MM.1S (cell line): ENCODE measurements at regions not wholly inside any gene's neighbourhood (a gene's known extent, or its start where the extent isn't known, plus 50 kb on each side); places are given as distances from the start of the nearest gene placed in this dataset.

Experiments
- DNase-seq: peaks from one replicate; pipeline ENCODE4 v3.0.0-alpha.2; 2015
- H2AFZ ChIP-seq: fragments of 300-600 bp; sonication (generic); 2 replicates; pipeline ENCODE4 v1.6.0; 2016; ENCODE audit warnings: antibody characterized with exemption, low read length
- H3F3A ChIP-seq: fragments of 300-600 bp; sonication (generic); 2 replicates; pipeline ENCODE4 v1.6.1; 2016; ENCODE audit warnings: mild to moderate bottlenecking, antibody characterized with exemption, low read length, moderate library complexity, mixed read lengths; ENCODE audit not compliant: insufficient read depth
- H3K27ac ChIP-seq: fragments of 300-600 bp; sonication (generic); 2 replicates; pipeline ENCODE4 v1.5.1; 2016; ENCODE audit warnings: mild to moderate bottlenecking, low read length
- H3K27me3 ChIP-seq: fragments of 300-600 bp; sonication (generic); replicated peaks from 2 replicates; pipeline ENCODE4 v1.6.0; 2016; ENCODE audit warnings: low read length; ENCODE audit not compliant: insufficient read depth
- H3K36me3 ChIP-seq: fragments of 300-600 bp; sonication (generic); replicated peaks from 2 replicates; pipeline ENCODE4 v1.6.1; 2016; ENCODE audit warnings: mild to moderate bottlenecking, low read length, mixed read lengths; ENCODE audit not compliant: insufficient read depth
- H3K4me1 ChIP-seq: fragments of 300-600 bp; sonication (generic); 2 replicates; pipeline ENCODE4 v1.6.1; 2016; ENCODE audit warnings: low read length, mixed read lengths
- H3K4me2 ChIP-seq: fragments of 300-600 bp; sonication (generic); 2 replicates; pipeline ENCODE4 v1.6.0; 2016; ENCODE audit warnings: low read depth, low read length
- H3K4me3 ChIP-seq: fragments of 300-600 bp; sonication (generic); 2 replicates; pipeline ENCODE4 v1.5.1; 2016; ENCODE audit warnings: low read length, mixed read lengths
- H3K79me2 ChIP-seq: fragments of 300-600 bp; sonication (generic); 2 replicates; pipeline ENCODE4 v1.6.1; 2016; ENCODE audit warnings: mixed run types, low read length, mixed read lengths
- H3K9ac ChIP-seq: fragments of 300-600 bp; sonication (generic); 2 replicates; pipeline ENCODE4 v1.6.1; 2016; ENCODE audit warnings: low read length, mixed read lengths
- H3K9me2 ChIP-seq: fragments of 300-600 bp; sonication (generic); replicated peaks from 2 replicates; pipeline ENCODE4 v1.6.1; 2016; ENCODE audit warnings: mild to moderate bottlenecking, low read length, mixed read lengths; ENCODE audit not compliant: insufficient read depth
- H3K9me3 ChIP-seq: fragments of 300-600 bp; sonication (generic); replicated peaks from 2 replicates; pipeline ENCODE4 v1.6.1; 2016; ENCODE audit warnings: mild to moderate bottlenecking, low read length, mixed read lengths; ENCODE audit not compliant: insufficient read depth
- H4K20me1 ChIP-seq: fragments of 300-600 bp; sonication (generic); 2 replicates; pipeline ENCODE4 v1.6.1; 2016; ENCODE audit warnings: mild to moderate bottlenecking, low read length, moderate library complexity, mixed read lengths; ENCODE audit not compliant: insufficient read depth
- EZH2 ChIP-seq: fragments of 300-600 bp; sonication (generic); optimal IDR thresholded peaks from 2 replicates; pipeline ENCODE3; 2017; ENCODE audit warnings: low read depth, mild to moderate bottlenecking, antibody characterized with exemption, low read length, mixed read lengths
- EZH2phosphoT487 ChIP-seq: fragments of 300-600 bp; sonication (generic); IDR thresholded peaks from 2 replicates; pipeline ENCODE4 v1.6.1; 2018; ENCODE audit warnings: antibody characterized with exemption, low read length
- TF ChIP-seq, protein P1 (sequence below): fragments of 300-600 bp; sonication (generic); IDR thresholded peaks from 2 replicates; pipeline ENCODE4 v1.5.1; 2016; ENCODE audit warnings: antibody characterized with exemption, low read length, mixed read lengths

DNA sequence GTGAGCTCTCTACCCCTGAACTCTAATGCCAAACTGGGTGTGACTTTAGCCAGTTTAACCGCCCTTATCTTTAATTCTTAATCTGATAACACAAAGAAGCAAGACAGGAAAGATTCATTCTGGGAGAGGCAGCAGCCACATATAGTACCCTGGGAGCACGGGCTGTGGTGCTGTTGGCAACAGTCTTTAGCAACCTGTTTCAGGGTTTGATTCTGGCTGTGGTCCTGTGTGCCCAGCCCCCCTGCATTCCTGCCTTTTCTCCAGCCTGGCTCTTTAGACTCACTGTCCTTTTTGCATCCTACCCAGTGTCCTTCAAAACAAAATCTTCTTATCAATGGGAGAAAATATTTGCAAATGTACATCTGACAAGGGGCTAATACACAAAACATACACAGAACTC lies 275.2 kb downstream of the GXYLT1 start:
- Histone ChIP-seq H3K4me1 (no peaks in the 10 kb centered on the region), H3K27ac (no peak overlapping the region), H3K4me2 (no peak overlapping the region), H3K9me2 (no peaks in the 10 kb centered on the region), H3F3A (no peaks in the 10 kb centered on the region), H3K27me3 (no peaks in the 10 kb centered on the region), H3K79me2 (no peaks in the 10 kb centered on the region), H3K9me3 (no peaks in the 10 kb centered on the region), H2AFZ (no peak overlapping the region), H3K9ac (no peak overlapping the region), H3K4me3 (no peak overlapping the region), H4K20me1 (no peaks in the 10 kb centered on the region), H3K36me3 (no peaks in the 10 kb centered on the region)
- DNase-seq, result no peak
- TF ChIP-seq EZH2 (no peak), EZH2phosphoT487 (no peak)
- TF ChIP-seq, protein P1, sequence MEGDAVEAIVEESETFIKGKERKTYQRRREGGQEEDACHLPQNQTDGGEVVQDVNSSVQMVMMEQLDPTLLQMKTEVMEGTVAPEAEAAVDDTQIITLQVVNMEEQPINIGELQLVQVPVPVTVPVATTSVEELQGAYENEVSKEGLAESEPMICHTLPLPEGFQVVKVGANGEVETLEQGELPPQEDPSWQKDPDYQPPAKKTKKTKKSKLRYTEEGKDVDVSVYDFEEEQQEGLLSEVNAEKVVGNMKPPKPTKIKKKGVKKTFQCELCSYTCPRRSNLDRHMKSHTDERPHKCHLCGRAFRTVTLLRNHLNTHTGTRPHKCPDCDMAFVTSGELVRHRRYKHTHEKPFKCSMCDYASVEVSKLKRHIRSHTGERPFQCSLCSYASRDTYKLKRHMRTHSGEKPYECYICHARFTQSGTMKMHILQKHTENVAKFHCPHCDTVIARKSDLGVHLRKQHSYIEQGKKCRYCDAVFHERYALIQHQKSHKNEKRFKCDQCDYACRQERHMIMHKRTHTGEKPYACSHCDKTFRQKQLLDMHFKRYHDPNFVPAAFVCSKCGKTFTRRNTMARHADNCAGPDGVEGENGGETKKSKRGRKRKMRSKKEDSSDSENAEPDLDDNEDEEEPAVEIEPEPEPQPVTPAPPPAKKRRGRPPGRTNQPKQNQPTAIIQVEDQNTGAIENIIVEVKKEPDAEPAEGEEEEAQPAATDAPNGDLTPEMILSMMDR, result no peak

DNA sequence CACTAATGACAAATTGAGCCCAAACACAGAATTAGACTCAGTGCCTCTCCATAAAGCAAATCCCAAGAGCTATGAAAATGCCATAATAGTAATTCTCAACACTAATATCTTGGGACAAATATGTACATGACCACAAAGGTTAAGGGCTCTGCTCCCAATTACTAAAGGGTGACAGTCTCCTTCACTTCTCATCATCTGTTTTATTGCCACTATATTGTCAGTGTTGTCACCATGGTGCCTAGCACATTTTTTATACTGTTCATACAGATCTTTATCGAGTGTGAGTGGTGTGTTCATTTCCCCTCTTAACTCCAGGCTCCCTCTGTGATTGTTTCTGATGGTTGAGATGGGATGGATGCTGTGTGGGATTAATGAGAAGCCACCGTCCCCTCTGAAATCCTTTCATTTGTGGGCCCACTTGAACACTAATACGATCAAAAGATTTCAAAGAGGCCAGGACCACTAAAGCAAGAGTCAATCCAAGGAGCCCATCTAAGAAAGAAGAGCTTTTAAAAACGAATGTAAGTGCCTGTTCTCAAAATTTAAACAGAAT lies 277.7 kb downstream of the GXYLT1 start:
- H3K27ac ChIP-seq, result no peak overlapping the region
- H3K4me1 ChIP-seq, result no peaks in the 10 kb centered on the region
- no peak overlapping the region for H2AFZ ChIP-seq
- H3K4me2 ChIP-seq, result no peak overlapping the region
- H3K27me3 ChIP-seq, result no peaks in the 10 kb centered on the region
- no peaks in the 10 kb centered on the region for H3K9me2 ChIP-seq
- no peak for TF ChIP-seq EZH2
- no peaks in the 10 kb centered on the region for H3K9me3 ChIP-seq
- H3F3A ChIP-seq, result no peaks in the 10 kb centered on the region
- H4K20me1 ChIP-seq, result no peaks in the 10 kb centered on the region
- no peak overlapping the region for H3K4me3 ChIP-seq
- H3K9ac ChIP-seq, result no peak overlapping the region
- no peaks in the 10 kb centered on the region for H3K79me2 ChIP-seq
- H3K36me3 ChIP-seq, result no peaks in the 10 kb centered on the region
- DNase-seq, result no peak

DNA sequence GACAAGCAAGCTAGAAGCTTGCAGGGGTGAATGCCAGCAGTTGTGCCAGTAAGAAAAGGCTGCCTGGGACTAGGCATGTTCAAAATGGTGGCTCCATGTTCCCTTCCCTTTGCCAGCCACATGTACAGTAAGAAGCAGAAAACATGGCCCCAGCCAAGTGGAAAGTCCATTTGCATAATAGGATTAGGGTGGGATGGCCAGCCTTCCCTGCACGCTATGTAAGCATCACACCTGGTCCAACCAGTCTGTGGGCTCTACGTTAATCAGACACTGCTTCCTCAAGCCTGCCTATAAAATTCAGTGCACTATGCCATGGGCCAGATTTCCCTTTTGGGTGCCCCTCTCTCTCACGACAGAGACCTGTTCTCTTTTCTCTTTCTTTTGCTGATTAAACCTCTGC lies 288.4 kb downstream of the GXYLT1 start:
- H2AFZ ChIP-seq, result no peak overlapping the region
- DNase-seq, result no peak

DNA sequence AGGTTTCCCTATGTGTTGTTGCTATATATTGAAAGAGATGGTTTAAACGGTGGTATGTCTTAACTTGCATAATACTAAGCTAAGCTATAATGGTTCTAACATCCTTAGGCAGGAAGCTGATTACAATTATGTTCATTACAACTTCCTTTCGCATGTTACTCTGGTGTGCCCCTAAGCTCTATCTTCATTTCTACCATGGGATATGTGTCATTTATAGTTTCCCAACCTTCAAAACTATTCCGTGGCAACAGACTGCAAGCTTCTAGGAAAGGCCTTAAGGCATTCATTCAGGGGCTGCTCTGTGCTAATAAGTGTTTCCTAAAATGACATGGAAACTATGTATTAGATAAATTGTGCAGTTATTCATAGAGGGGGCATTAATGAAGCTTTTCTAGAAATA lies 294.6 kb downstream of the GXYLT1 start:
- Histone ChIP-seq H3K9ac (no peak overlapping the region), H3K27me3 (no peaks in the 10 kb centered on the region), H4K20me1 (no peaks in the 10 kb centered on the region), H3F3A (no peaks in the 10 kb centered on the region), H3K9me3 (no peaks in the 10 kb centered on the region), H3K4me1 (no peaks in the 10 kb centered on the region), H3K79me2 (no peaks in the 10 kb centered on the region), H3K27ac (no peak overlapping the region), H3K4me3 (no peak overlapping the region), H3K4me2 (no peak overlapping the region), H3K9me2 (no peaks in the 10 kb centered on the region), H3K36me3 (no peaks in the 10 kb centered on the region), H2AFZ (no peak overlapping the region)
- no peak for DNase-seq
- TF ChIP-seq EZH2phosphoT487, result no peak
- TF ChIP-seq, protein P1, result no peak
- TF ChIP-seq EZH2, result no peak

More for the DNA sequence above, 288.4 kb downstream of the GXYLT1 start:
- Histone ChIP-seq H3K4me3 (no peak overlapping the region), H3K4me1 (no peaks in the 10 kb centered on the region), H3K4me2 (no peak overlapping the region), H3K36me3 (no peaks in the 10 kb centered on the region), H3K9me2 (no peaks in the 10 kb centered on the region), H4K20me1 (no peaks in the 10 kb centered on the region), H3F3A (no peaks in the 10 kb centered on the region), H3K9me3 (no peaks in the 10 kb centered on the region), H3K27me3 (no peaks in the 10 kb centered on the region), H3K27ac (no peak overlapping the region), H3K79me2 (no peaks in the 10 kb centered on the region), H3K9ac (no peak overlapping the region)
- TF ChIP-seq, protein P1, result no peak
- TF ChIP-seq EZH2 (no peak), EZH2phosphoT487 (no peak)
